K562 (cell line): ENCODE measurements at regions not wholly inside any gene's neighbourhood (a gene's known extent, or its start where the extent isn't known, plus 50 kb on each side); places are given as distances from the start of the nearest gene placed in this dataset.
"Not testable (repeated sequence)": the region's sequence is repeated elsewhere in the genome, so short reads cannot be mapped to it uniquely, and the experiment has no call there.

Experiments
- ATAC-seq: fragments of 200-7000 bp; cut with Tn5 transposase; 3 replicates; pipeline ENCODE4 v1.9.1; 2020; ENCODE audit warnings: moderate library complexity
- BruUV-seq: library from RNA; stranded (reverse); fragments of 400-500 nt; replicated peaks from 2 replicates; lab custom pipeline; 2021; lab: Mats Ljungman, UMichigan
- CTCF ChIA-PET: fragments of 300-600 bp; formaldehyde crosslinking; extraction: SDS; loops from one replicate; lab custom pipeline; 2021; ENCODE audit warnings: low intra/inter-chr PET ratio; lab: Yijun Ruan, JAX
- POLR2A ChIA-PET: fragments of 300-600, 350-650 bp; sonication (Branson Sonifier 250); formaldehyde crosslinking; extraction: SDS; loops from one replicate; lab custom pipeline; 2021; ENCODE audit warnings: antibody characterized with exemption, inconsistent platforms; lab: Yijun Ruan, JAX
- DNase-seq, 4 experiments: peaks; one replicate each; pipeline versions ENCODE4 v3.0.0 to v3.0.0-alpha.2; 2011 to 2018; ENCODE audit warnings: low spot score in 3 of 4, mixed read lengths in 3 of 4; ENCODE audit errors: extremely low read depth in 1 of 4
- FAIRE-seq: peaks from 2 replicates; lab custom pipeline; 2011; peaks lifted over from hg19 to GRCh38; lab: Jason Lieb, UNC
- H2AFZ ChIP-seq: 2 replicates; pipeline ENCODE4 v1.6.0; 2011; ENCODE audit warnings: low read depth, low read length, control low read depth, inconsistent platforms
- H3K27ac ChIP-seq: fragments of 200-600 bp; 3 replicates; pipeline ENCODE4 v1.8.0; 2011; ENCODE audit warnings: low read depth, mild to moderate bottlenecking, control low read depth, inconsistent platforms, low read length, moderate library complexity, mixed read lengths; ENCODE audit errors: extremely low read depth
- H3K27me3 ChIP-seq, 2 experiments: fragments of 300-600 bp in 1 of 2; 2 replicates in 1 of 2; 3 replicates in 1 of 2; pipeline versions ENCODE4 v1.6.0 to v1.8.0; 2011; ENCODE audit warnings: inconsistent platforms in 2 of 2, low read length in 2 of 2, mild to moderate bottlenecking in 1 of 2, mixed read lengths in 1 of 2, moderate library complexity in 1 of 2; ENCODE audit not compliant: control insufficient read depth in 2 of 2, insufficient read depth in 2 of 2
- H3K36me3 ChIP-seq: fragments of 300-600 bp; 3 replicates; pipeline ENCODE4 v1.8.0; 2011; ENCODE audit warnings: mild to moderate bottlenecking, low read length, inconsistent platforms; ENCODE audit not compliant: control insufficient read depth, insufficient read depth
- H3K4me1 ChIP-seq, 2 experiments: fragments of 200-600 bp in 1 of 2; replicated peaks in 1 of 2; 2 replicates in 1 of 2; 3 replicates in 1 of 2; pipeline versions ENCODE4 v1.5.1 to v1.8.0; 2011; ENCODE audit warnings: inconsistent platforms in 2 of 2, low read length in 2 of 2, mild to moderate bottlenecking in 1 of 2, mixed read lengths in 1 of 2, moderate library complexity in 1 of 2; ENCODE audit not compliant: control insufficient read depth in 2 of 2, insufficient read depth in 2 of 2
- H3K4me2 ChIP-seq: 2 replicates; pipeline ENCODE4 v1.6.1; 2011; ENCODE audit warnings: low read length, control low read depth, inconsistent platforms, mixed read lengths; ENCODE audit not compliant: insufficient read depth
- H3K4me3 ChIP-seq: fragments of 200-600 bp; sonication (generic), shearing (Covaris generic); 2 replicates; pipeline ENCODE4 v1.5.1; 2016; ENCODE audit warnings: control low read depth, inconsistent platforms
- H3K79me2 ChIP-seq: fragments of 200-600 bp; 3 replicates; pipeline ENCODE4 v1.8.0; 2011; ENCODE audit warnings: low read length, inconsistent platforms; ENCODE audit not compliant: control insufficient read depth, insufficient read depth
- H3K9ac ChIP-seq, 2 experiments: 2 replicates each; pipeline versions ENCODE4 v1.6.0 to v1.6.1; 2011; ENCODE audit warnings: low read depth in 2 of 2, low read length in 2 of 2, control low read depth in 1 of 2, inconsistent platforms in 1 of 2, mild to moderate bottlenecking in 1 of 2, mixed read lengths in 1 of 2; ENCODE audit not compliant: insufficient read depth in 1 of 2
- H3K9me1 ChIP-seq: one replicate; pipeline ENCODE4 v1.6.0; 2011; ENCODE audit warnings: inconsistent platforms, mild to moderate bottlenecking, low read length, moderate library complexity; ENCODE audit not compliant: control insufficient read depth, insufficient read depth
- H3K9me3 ChIP-seq: replicated peaks from 2 replicates; pipeline ENCODE4 v1.5.1; 2011; ENCODE audit warnings: low read depth, low read length, inconsistent platforms; ENCODE audit not compliant: control insufficient read depth, insufficient read depth
- H4K20me1 ChIP-seq: replicated peaks from 2 replicates; pipeline ENCODE4 v1.6.1; 2011; ENCODE audit warnings: low read length, inconsistent platforms, mixed read lengths; ENCODE audit not compliant: control insufficient read depth, insufficient read depth
- GTF2A2 ChIP-seq: IDR thresholded peaks from 2 replicates; pipeline ENCODE4 v1.6.1; 2016; ENCODE audit warnings: mild to moderate bottlenecking, missing genetic modification characterization, missing compliant biosample characterization
- L3MBTL2 ChIP-seq: fragments of 450-650 bp; IDR thresholded peaks from 2 replicates; pipeline ENCODE4 v1.6.1; 2016; ENCODE audit warnings: mild to moderate bottlenecking, moderate library complexity
- MYC ChIP-seq, 2 experiments: fragments of 250-450 bp in 1 of 2; sonication (Bioruptor Pico) in 1 of 2; IDR thresholded peaks; 2 replicates each; pipeline versions ENCODE4 v1.5.1 to v1.6.1; 2012 to 2021; ENCODE audit warnings: low read depth in 2 of 2, borderline replicate concordance in 1 of 2, improper control_type of control experiment in 1 of 2, low read length in 1 of 2, mild to moderate bottlenecking in 1 of 2, moderate library complexity in 1 of 2
- POLR2B ChIP-seq: fragments of 450-650 bp; IDR thresholded peaks from 2 replicates; pipeline ENCODE4 v1.6.1; 2018; ENCODE audit warnings: low read depth; ENCODE audit not compliant: partially characterized antibody
- RAD21 ChIP-seq, 2 experiments: fragments of 250-450 bp in 1 of 2; fragments of 450-650 bp in 1 of 2; sonication (Bioruptor Pico) in 1 of 2; formaldehyde crosslinking in 1 of 2; IDR thresholded peaks in 1 of 2; conservative IDR thresholded peaks in 1 of 2; 2 replicates each; pipeline versions ENCODE4 v1.4.0 to v1.8.0; 2020 to 2022; ENCODE audit warnings: mild to moderate bottlenecking in 2 of 2, moderate library complexity in 1 of 2
- TAF9B ChIP-seq: fragments of 450-650 bp; IDR thresholded peaks from 2 replicates; pipeline ENCODE4 v1.6.1; 2018; ENCODE audit warnings: mild to moderate bottlenecking; ENCODE audit not compliant: partially characterized antibody
- ZKSCAN3 ChIP-seq: fragments of 250-450 bp; sonication (Bioruptor Pico); IDR thresholded peaks from 2 replicates; pipeline ENCODE4 v1.4.0; 2020
- ZNF431 ChIP-seq: sonication (generic); formaldehyde crosslinking; IDR thresholded peaks from 2 replicates; pipeline ENCODE4 v1.8.0; 2022; ENCODE audit warnings: mild to moderate bottlenecking, missing genetic modification reagents
- ZNF764 ChIP-seq: fragments of 250-450 bp; sonication (Bioruptor Pico); IDR thresholded peaks from 2 replicates; pipeline ENCODE4 v1.4.0; 2020; ENCODE audit warnings: low read depth, mild to moderate bottlenecking, moderate library complexity
- ZNF766 ChIP-seq: fragments of 200-800 bp; sonication (Bioruptor generic); conservative IDR thresholded peaks from 2 replicates; pipeline ENCODE4 v1.6.1; 2016; ENCODE audit warnings: missing genetic modification characterization, missing compliant biosample characterization
- WGBS: fragments of 100-300 bp; shearing (Covaris generic); methylation state at CpG from one replicate; pipeline ENCODE4 v1.1.6; 2016; ENCODE audit warnings: low coverage, mixed read lengths; ENCODE audit not compliant: insufficient coverage; ENCODE audit errors: missing lambda C conversion rate; 5-methylcytosine and 5-hydroxymethylcytosine counted together
- in situ Hi-C: fragments of 300-500 bp; cut with MboI; formaldehyde crosslinking; loops from 4 replicates; pipeline ENCODE4 v1.15.0; 2018; ENCODE audit warnings: inconsistent platforms, mixed read lengths
- intact Hi-C: fragments of 100-400 bp; cut with micrococcal nuclease; formaldehyde crosslinking; loops from 2 replicates; pipeline ENCODE4 v1.14.2; 2022
- TF ChIP-seq, protein P1 (sequence below): fragments of 450-650 bp; IDR thresholded peaks from one replicate; pipeline ENCODE4 v1.6.1; 2018; ENCODE audit warnings: mild to moderate bottlenecking, moderate library complexity; ENCODE audit not compliant: partially characterized antibody
- TF ChIP-seq, protein P2 (sequence below): IDR thresholded peaks from 2 replicates; pipeline ENCODE4 v1.6.1; 2016; ENCODE audit warnings: missing genetic modification characterization, missing compliant biosample characterization

DNA sequence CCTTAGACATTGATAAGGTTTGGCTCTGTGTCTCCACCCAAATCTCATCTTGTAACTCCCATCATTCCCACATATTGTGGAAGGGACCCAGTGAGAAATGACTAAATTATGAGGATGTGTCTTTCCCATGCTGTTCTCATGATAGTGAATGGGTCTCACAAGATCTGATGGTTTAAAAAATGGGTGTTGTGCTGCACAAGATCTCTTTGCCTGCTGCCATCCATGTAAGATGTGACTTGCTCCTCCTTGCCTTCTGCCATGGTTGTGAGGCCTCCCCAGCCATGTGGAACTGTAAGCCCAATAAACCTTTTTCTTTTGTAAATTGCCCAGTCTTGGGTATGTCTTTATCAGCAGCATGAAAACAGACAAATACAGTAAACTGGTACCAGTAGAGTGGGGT is 206.1 kb upstream of the KCND2 start:
- H3K4me1 ChIP-seq, H2AFZ ChIP-seq, H3K9ac ChIP-seq, intact Hi-C loops, H3K9me1 ChIP-seq, POLR2A ChIA-PET, H3K9me3 ChIP-seq, H3K79me2 ChIP-seq, H3K4me2 ChIP-seq, H4K20me1 ChIP-seq, H3K4me3 ChIP-seq, FAIRE-seq, ATAC-seq, BruUV-seq, H3K27me3 ChIP-seq, H3K36me3 ChIP-seq, CTCF ChIA-PET, DNase-seq, in situ Hi-C loops, H3K27ac ChIP-seq: not testable (repeated sequence)
- TF ChIP-seq ZNF431 (CRISPR knock-in tag) = peak; percentile 95

DNA sequence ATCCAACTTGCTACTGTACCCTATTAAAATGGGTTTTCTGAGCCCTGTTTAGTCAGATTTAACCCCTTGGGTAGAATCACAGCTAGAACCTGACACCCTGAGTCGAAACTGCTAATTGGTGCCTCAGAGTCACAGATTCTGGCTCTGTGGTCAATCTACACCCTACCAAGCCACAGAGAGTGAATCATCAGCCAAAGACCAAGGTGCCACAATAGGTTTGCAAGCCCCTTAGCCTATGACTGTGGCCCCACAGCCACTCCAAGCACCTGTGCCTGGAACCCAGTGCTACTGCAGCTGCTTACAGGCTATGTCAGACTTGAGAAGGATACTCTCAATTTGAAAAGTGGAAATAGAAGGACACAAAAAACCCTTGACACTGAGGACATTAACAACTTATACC is 202.8 kb upstream of the KCND2 start:
- Histone ChIP-seq H3K9me1 (no peaks in the 10 kb centered on the region), H3K79me2 (no peaks in the 10 kb centered on the region), H3K27me3 (no peaks in the 10 kb centered on the region), H2AFZ (no peak overlapping the region), H3K4me2 (no peak overlapping the region), H4K20me1 (no peaks in the 10 kb centered on the region), H3K27ac (no peak overlapping the region), H3K9ac (no peak overlapping the region), H3K36me3 (no peaks in the 10 kb centered on the region), H3K4me1 (no peaks in the 10 kb centered on the region), H3K9me3 (peaks cover 2% of the 10 kb centered on the region; the same call in 1 of the 2 replicates), H3K4me3 (no peak overlapping the region)
- ChIA-PET POLR2A (no interaction called here), CTCF (no interaction called here)
- intact Hi-C loops = no loop called here
- BruUV-seq = no TSS peak
- in situ Hi-C loops = no loop called here
- FAIRE-seq (no peak), ATAC-seq (no peak), DNase-seq (no peak)
- 0% methylated on average over 1 of the region's 1 CpG for WGBS
- TF ChIP-seq POLR2B (no peak), L3MBTL2 (no peak), ZNF764 (CRISPR knock-in tag) (no peak), RAD21 (CRISPR knock-in tag; conservative IDR thresholded peaks at IDR 0.05 in 1 of 2, IDR thresholded peaks at IDR 0.05 in 1 of 2) (no peak), GTF2A2 (tag) (no peak), ZKSCAN3 (no peak), TAF9B (no peak), ZNF766 (CRISPR knock-in tag) (no peak), MYC (IDR thresholded peaks at IDR 0.05; ENCODE audit: low read depth, low read length) (no peak), MYC (CRISPR knock-in tag; IDR thresholded peaks at IDR 0.05; ENCODE audit: borderline replicate concordance, low read depth) (no peak)
- TF ChIP-seq, protein P1, sequence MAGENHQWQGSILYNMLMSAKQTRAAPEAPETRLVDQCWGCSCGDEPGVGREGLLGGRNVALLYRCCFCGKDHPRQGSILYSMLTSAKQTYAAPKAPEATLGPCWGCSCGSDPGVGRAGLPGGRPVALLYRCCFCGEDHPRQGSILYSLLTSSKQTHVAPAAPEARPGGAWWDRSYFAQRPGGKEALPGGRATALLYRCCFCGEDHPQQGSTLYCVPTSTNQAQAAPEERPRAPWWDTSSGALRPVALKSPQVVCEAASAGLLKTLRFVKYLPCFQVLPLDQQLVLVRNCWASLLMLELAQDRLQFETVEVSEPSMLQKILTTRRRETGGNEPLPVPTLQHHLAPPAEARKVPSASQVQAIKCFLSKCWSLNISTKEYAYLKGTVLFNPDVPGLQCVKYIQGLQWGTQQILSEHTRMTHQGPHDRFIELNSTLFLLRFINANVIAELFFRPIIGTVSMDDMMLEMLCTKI = no peak
- TF ChIP-seq, protein P2, sequence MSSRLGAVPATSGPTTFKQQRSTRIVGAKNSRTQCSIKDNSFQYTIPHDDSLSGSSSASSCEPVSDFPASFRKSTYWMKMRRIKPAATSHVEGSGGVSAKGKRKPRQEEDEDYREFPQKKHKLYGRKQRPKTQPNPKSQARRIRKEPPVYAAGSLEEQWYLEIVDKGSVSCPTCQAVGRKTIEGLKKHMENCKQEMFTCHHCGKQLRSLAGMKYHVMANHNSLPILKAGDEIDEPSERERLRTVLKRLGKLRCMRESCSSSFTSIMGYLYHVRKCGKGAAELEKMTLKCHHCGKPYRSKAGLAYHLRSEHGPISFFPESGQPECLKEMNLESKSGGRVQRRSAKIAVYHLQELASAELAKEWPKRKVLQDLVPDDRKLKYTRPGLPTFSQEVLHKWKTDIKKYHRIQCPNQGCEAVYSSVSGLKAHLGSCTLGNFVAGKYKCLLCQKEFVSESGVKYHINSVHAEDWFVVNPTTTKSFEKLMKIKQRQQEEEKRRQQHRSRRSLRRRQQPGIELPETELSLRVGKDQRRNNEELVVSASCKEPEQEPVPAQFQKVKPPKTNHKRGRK (tag) = no peak
